NB4 (cell line): ENCODE measurements at regions not wholly inside any gene's neighbourhood (a gene's known extent, or its start where the extent isn't known, plus 50 kb on each side); places are given as distances from the start of the nearest gene placed in this dataset.

Experiments used
- POLR2A ChIP-seq: IDR thresholded peaks from 2 replicates; pipeline ENCODE4 v1.6.1; 2011; ENCODE audit warnings: mild to moderate bottlenecking; ENCODE audit not compliant: insufficient read length; ENCODE audit errors: extremely low read depth
- TF ChIP-seq, protein P1 (sequence below): IDR thresholded peaks from one replicate; pipeline ENCODE4 v1.5.1; 2012; ENCODE audit warnings: low read depth, low read length

DNA sequence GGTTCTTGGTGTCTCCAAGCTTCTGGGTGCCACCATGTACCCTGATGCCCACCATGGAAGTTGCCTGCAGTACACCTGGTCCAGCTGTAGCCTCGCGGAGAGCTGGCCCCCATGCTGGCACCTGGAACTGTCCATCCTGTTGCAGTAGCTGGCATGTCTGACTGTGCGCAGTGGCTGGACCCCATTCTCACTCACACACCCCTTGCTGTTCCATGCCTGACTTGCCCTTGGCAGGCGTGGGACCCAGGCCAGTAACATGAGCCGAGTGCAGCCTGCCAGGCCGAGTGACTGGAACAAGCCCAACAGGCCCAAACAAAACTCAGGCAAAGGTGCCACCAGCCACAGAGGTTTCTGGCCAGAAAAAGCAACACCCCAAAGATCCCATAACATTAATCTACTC is 73.8 kb downstream of the NEURL3 start:
- TF ChIP-seq, protein P1, sequence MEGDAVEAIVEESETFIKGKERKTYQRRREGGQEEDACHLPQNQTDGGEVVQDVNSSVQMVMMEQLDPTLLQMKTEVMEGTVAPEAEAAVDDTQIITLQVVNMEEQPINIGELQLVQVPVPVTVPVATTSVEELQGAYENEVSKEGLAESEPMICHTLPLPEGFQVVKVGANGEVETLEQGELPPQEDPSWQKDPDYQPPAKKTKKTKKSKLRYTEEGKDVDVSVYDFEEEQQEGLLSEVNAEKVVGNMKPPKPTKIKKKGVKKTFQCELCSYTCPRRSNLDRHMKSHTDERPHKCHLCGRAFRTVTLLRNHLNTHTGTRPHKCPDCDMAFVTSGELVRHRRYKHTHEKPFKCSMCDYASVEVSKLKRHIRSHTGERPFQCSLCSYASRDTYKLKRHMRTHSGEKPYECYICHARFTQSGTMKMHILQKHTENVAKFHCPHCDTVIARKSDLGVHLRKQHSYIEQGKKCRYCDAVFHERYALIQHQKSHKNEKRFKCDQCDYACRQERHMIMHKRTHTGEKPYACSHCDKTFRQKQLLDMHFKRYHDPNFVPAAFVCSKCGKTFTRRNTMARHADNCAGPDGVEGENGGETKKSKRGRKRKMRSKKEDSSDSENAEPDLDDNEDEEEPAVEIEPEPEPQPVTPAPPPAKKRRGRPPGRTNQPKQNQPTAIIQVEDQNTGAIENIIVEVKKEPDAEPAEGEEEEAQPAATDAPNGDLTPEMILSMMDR, result no peak
- TF ChIP-seq POLR2A, result no peak
